ENCODE measurements at regions not wholly inside any gene's neighbourhood (a gene's known extent, or its start where the extent isn't known, plus 50 kb on each side); places are given as distances from the start of the nearest gene placed in this dataset.

- no peak overlapping the region for H3K27ac ChIP-seq
- DNase-seq (ENCODE audit: low spot score), result no peak
- Mint-ChIP-seq H3K9me3 (no peaks in the 10 kb centered on the region), H3K36me3 (no peaks in the 10 kb centered on the region), H3K27ac (no peak overlapping the region), H3K4me1 (peaks cover 15% of the 10 kb centered on the region), H3K4me3 (no peak overlapping the region), H3K27me3 (ENCODE audit: insufficient read depth, low read depth) (peaks cover 5% of the 10 kb centered on the region)
- no peak overlapping the region for H3K4me2 ChIP-seq
- no peaks in the 10 kb centered on the region for H3K9me3 ChIP-seq (ENCODE audit: low read depth)
- no peaks in the 10 kb centered on the region for H3F3A ChIP-seq (ENCODE audit: low read depth)
- H3K4me1 ChIP-seq, result no peaks in the 10 kb centered on the region
- H4K20me1 ChIP-seq (ENCODE audit: low read depth), result no peaks in the 10 kb centered on the region
- TF ChIP-seq EZH2phosphoT487 (IDR thresholded peaks at IDR 0.05), result no peak
- TF ChIP-seq EZH2 (IDR thresholded peaks at IDR 0.05), result no peak
- TF ChIP-seq CTCF (IDR thresholded peaks at IDR 0.05), result no peak
- H3K4me3 ChIP-seq, result no peak overlapping the region
- H3K27me3 ChIP-seq, result no peaks in the 10 kb centered on the region
- no peak overlapping the region for H2AFZ ChIP-seq (replicated peaks)
- no peaks in the 10 kb centered on the region for H3K79me2 ChIP-seq (ENCODE audit: low read depth)
- H3K36me3 ChIP-seq, result no peaks in the 10 kb centered on the region
- no peak overlapping the region for H3K9ac ChIP-seq
These were observed 453.9 kb downstream of the FUT8 start for GRCh38 chr14:65866448-65866847.

- peaks cover 3% of the 10 kb centered on the region for H3K27me3 Mint-ChIP-seq (ENCODE audit: insufficient read depth, low read depth)
- no peaks in the 10 kb centered on the region for H3K9me3 Mint-ChIP-seq
- no peaks in the 10 kb centered on the region for H3K36me3 Mint-ChIP-seq
- Histone ChIP-seq H3K9me3 (ENCODE audit: low read depth) (no peaks in the 10 kb centered on the region), H3K36me3 (no peaks in the 10 kb centered on the region), H3K9ac (no peak overlapping the region), H3K4me2 (no peak overlapping the region), H3K27ac (no peak overlapping the region), H3K4me1 (no peaks in the 10 kb centered on the region), H4K20me1 (ENCODE audit: low read depth) (no peaks in the 10 kb centered on the region), H3F3A (ENCODE audit: low read depth) (no peaks in the 10 kb centered on the region), H3K4me3 (no peak overlapping the region), H3K27me3 (no peaks in the 10 kb centered on the region), H2AFZ (replicated peaks) (no peak overlapping the region), H3K79me2 (ENCODE audit: low read depth) (no peaks in the 10 kb centered on the region)
- H3K4me3 Mint-ChIP-seq, result no peak overlapping the region
- TF ChIP-seq CTCF (IDR thresholded peaks at IDR 0.05), result no peak
- no peak for TF ChIP-seq EZH2phosphoT487 (IDR thresholded peaks at IDR 0.05)
- DNase-seq (ENCODE audit: low spot score), result no peak
- H3K27ac Mint-ChIP-seq, result no peak overlapping the region
- H3K4me1 Mint-ChIP-seq, result peaks cover 10% of the 10 kb centered on the region
These were observed 454.4 kb downstream of the FUT8 start for GRCh38 chr14:65866886-65867285.

GRCh38 chr14:65867333-65867732, 454.8 kb downstream of the FUT8 start:
- H3K4me2 ChIP-seq, result no peak overlapping the region
- TF ChIP-seq EZH2phosphoT487 (IDR thresholded peaks at IDR 0.05) (no peak), EZH2 (IDR thresholded peaks at IDR 0.05) (no peak), CTCF (IDR thresholded peaks at IDR 0.05) (no peak)

More at GRCh38 chr14:65867333-65867732, 454.8 kb downstream of the FUT8 start:
- H4K20me1 ChIP-seq (ENCODE audit: low read depth), result no peaks in the 10 kb centered on the region
- Mint-ChIP-seq H3K36me3 (no peaks in the 10 kb centered on the region), H3K9me3 (no peaks in the 10 kb centered on the region), H3K27ac (no peak overlapping the region), H3K4me3 (no peak overlapping the region), H3K4me1 (peaks cover 7% of the 10 kb centered on the region), H3K27me3 (ENCODE audit: insufficient read depth, low read depth) (peaks cover 3% of the 10 kb centered on the region)
- H3K9me3 ChIP-seq (ENCODE audit: low read depth), result no peaks in the 10 kb centered on the region
- H3K9ac ChIP-seq, result no peak overlapping the region
- DNase-seq (ENCODE audit: low spot score), result no peak
- H3K79me2 ChIP-seq (ENCODE audit: low read depth), result no peaks in the 10 kb centered on the region
- H3K36me3 ChIP-seq, result no peaks in the 10 kb centered on the region
- no peak overlapping the region for H2AFZ ChIP-seq (replicated peaks)
- H3K27me3 ChIP-seq, result no peaks in the 10 kb centered on the region
- H3K4me3 ChIP-seq, result no peak overlapping the region
- no peaks in the 10 kb centered on the region for H3K4me1 ChIP-seq
- H3K27ac ChIP-seq, result no peak overlapping the region
- H3F3A ChIP-seq (ENCODE audit: low read depth), result no peaks in the 10 kb centered on the region

Data from neural progenitor cell (in vitro differentiated cells).